GM12872 (cell line): ENCODE measurements at regions not wholly inside any gene's neighbourhood (a gene's known extent, or its start where the extent isn't known, plus 50 kb on each side); places are given as distances from the start of the nearest gene placed in this dataset.

Source experiments
- CTCF ChIP-seq: IDR thresholded peaks from 3 replicates; pipeline ENCODE4 v1.5.1; 2011; ENCODE audit warnings: low read depth, mild to moderate bottlenecking, low read length, moderate library complexity; ENCODE audit not compliant: insufficient read depth

GRCh38 chr11:87767615-87768014, 407.6 kb downstream of the RAB38 start:
- no peak for TF ChIP-seq CTCF

- TF ChIP-seq CTCF, result no peak
Observed at GRCh38 chr11:87754685-87755084, 420.6 kb downstream of the RAB38 start.

- no peak for TF ChIP-seq CTCF
Observed at GRCh38 chr11:87753143-87753542, 422.1 kb downstream of the RAB38 start.

- TF ChIP-seq CTCF, result no peak
Observed at GRCh38 chr11:87743007-87743406, 432.2 kb downstream of the RAB38 start.

GRCh38 chr11:87740968-87741367, 434.3 kb downstream of the RAB38 start:
- no peak for TF ChIP-seq CTCF

- TF ChIP-seq CTCF, result no peak
Observed at GRCh38 chr11:87740451-87740850, 434.8 kb downstream of the RAB38 start.

- no peak for TF ChIP-seq CTCF
Observed at GRCh38 chr11:87739766-87740165, 435.5 kb downstream of the RAB38 start.

- no peak for TF ChIP-seq CTCF
Observed at GRCh38 chr11:87739261-87739660, 436.0 kb downstream of the RAB38 start.
